Adrenal gland (tissue), 5 donors: ENCODE measurements at regions not wholly inside any gene's neighbourhood (a gene's known extent, or its start where the extent isn't known, plus 50 kb on each side); places are given as distances from the start of the nearest gene placed in this dataset.

ENCODE experiments used
- CTCF ChIP-seq, 6 experiments: fragments of 450-650 bp in 4 of 6; fragments of 200-600 bp in 2 of 6; sonication (generic) in 1 of 6; IDR thresholded peaks; 1 replicate in 5 of 6; 2 replicates in 1 of 6; pipeline versions ENCODE4 v1.5.1 to v1.8.0; 2016 to 2021; ENCODE audit warnings: antibody characterized with exemption in 6 of 6, mild to moderate bottlenecking in 2 of 6, moderate library complexity in 1 of 6
- POLR2A ChIP-seq, 2 donors: fragments of 450-650 bp; IDR thresholded peaks; one replicate each; pipeline ENCODE4 v1.6.1; 2017; ENCODE audit warnings: antibody characterized with exemption in 2 of 2, mild to moderate bottlenecking in 2 of 2, moderate library complexity in 1 of 2
- donor health status: DM: no; HTN: no; CAD: no.

- TF ChIP-seq CTCF (IDR thresholded peaks at IDR 0.05) (no peak), POLR2A (IDR thresholded peaks at IDR 0.05) (no peak)
Observed at GRCh38 chr5:121797681-121798518, 53.8 kb upstream of the FTMT start.
